ENCODE measurements at regions not wholly inside any gene's neighbourhood (a gene's known extent, or its start where the extent isn't known, plus 50 kb on each side); places are given as distances from the start of the nearest gene placed in this dataset.

DNA sequence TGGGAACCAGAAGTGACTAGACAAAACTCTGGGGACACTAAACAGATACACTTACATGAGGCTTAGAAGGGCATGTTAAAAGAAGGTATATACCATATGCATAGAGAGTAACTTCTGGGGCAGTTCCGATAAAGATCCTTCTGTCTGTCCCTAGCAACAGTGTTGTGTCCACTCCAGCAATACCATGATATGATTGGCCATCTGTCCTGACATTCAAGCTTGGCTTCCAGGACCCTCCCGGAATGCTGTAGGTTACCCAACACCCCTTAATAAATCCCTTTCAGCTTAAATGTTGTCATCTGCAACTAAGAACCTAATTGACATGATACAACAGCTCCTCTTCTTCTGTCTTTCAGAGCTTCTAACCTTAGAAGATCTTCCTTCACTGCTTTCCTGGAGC is 307.7 kb downstream of the OMA1 start:
- BruUV-seq (replicated peaks) = no TSS peak
- ChIA-PET CTCF (no interaction called here), POLR2A (no interaction called here), RAD21 (ENCODE audit: low non-redundant PET in 1 of 2, low total read pairs in 2 of 2, uncharacterized antibody in 2 of 2, unreplicated experiment in 2 of 2) (no interaction called here)
- H3K9me2 ChIP-seq (ENCODE audit: insufficient read depth) = no peaks in the 10 kb centered on the region
- no peak overlapping the region for H3K27ac ChIP-seq (ENCODE audit: low read depth, low read length)
- H3K4me3 ChIP-seq (replicated peaks in 1 of 2; ENCODE audit: low read depth in 1 of 2, low read length in 2 of 2) = no peak overlapping the region
- no peaks in the 10 kb centered on the region for H3K4me1 ChIP-seq (ENCODE audit: control insufficient read depth in 1 of 2, insufficient read depth in 2 of 2, low read length in 2 of 2)
- TF ChIP-seq ZBTB33 (IDR thresholded peaks at IDR 0.05; ENCODE audit: extremely low read depth, insufficient replicate concordance, low read length) = no peak
- no peak for TF ChIP-seq SRF (IDR thresholded peaks at IDR 0.05; ENCODE audit: low read depth)
- no peak for TF ChIP-seq YY1 (IDR thresholded peaks at IDR 0.05; ENCODE audit: extremely low read depth, insufficient replicate concordance, low read depth, low read length)
- no peak for TF ChIP-seq EZH2phosphoT487 (IDR thresholded peaks at IDR 0.05; ENCODE audit: borderline replicate concordance)
- TF ChIP-seq, protein P1, sequence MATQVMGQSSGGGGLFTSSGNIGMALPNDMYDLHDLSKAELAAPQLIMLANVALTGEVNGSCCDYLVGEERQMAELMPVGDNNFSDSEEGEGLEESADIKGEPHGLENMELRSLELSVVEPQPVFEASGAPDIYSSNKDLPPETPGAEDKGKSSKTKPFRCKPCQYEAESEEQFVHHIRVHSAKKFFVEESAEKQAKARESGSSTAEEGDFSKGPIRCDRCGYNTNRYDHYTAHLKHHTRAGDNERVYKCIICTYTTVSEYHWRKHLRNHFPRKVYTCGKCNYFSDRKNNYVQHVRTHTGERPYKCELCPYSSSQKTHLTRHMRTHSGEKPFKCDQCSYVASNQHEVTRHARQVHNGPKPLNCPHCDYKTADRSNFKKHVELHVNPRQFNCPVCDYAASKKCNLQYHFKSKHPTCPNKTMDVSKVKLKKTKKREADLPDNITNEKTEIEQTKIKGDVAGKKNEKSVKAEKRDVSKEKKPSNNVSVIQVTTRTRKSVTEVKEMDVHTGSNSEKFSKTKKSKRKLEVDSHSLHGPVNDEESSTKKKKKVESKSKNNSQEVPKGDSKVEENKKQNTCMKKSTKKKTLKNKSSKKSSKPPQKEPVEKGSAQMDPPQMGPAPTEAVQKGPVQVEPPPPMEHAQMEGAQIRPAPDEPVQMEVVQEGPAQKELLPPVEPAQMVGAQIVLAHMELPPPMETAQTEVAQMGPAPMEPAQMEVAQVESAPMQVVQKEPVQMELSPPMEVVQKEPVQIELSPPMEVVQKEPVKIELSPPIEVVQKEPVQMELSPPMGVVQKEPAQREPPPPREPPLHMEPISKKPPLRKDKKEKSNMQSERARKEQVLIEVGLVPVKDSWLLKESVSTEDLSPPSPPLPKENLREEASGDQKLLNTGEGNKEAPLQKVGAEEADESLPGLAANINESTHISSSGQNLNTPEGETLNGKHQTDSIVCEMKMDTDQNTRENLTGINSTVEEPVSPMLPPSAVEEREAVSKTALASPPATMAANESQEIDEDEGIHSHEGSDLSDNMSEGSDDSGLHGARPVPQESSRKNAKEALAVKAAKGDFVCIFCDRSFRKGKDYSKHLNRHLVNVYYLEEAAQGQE (IDR thresholded peaks at IDR 0.05; ENCODE audit: low read depth) = no peak
- no peak for TF ChIP-seq ZNF274 (IDR thresholded peaks at IDR 0.05; ENCODE audit: low read depth, low read length)
- TF ChIP-seq, protein P2, sequence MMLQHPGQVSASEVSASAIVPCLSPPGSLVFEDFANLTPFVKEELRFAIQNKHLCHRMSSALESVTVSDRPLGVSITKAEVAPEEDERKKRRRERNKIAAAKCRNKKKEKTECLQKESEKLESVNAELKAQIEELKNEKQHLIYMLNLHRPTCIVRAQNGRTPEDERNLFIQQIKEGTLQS (IDR thresholded peaks at IDR 0.05) = no peak
- TF ChIP-seq, protein P3, sequence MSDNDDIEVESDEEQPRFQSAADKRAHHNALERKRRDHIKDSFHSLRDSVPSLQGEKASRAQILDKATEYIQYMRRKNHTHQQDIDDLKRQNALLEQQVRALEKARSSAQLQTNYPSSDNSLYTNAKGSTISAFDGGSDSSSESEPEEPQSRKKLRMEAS (IDR thresholded peaks at IDR 0.05) = no peak
- no peak for TF ChIP-seq CBX3 (IDR thresholded peaks at IDR 0.05; ENCODE audit: low read depth)
- TF ChIP-seq EGR1 (IDR thresholded peaks at IDR 0.05; ENCODE audit: low read depth) = no peak
- TF ChIP-seq EZH2 (IDR thresholded peaks at IDR 0.05) = no peak
- TF ChIP-seq, protein P4, sequence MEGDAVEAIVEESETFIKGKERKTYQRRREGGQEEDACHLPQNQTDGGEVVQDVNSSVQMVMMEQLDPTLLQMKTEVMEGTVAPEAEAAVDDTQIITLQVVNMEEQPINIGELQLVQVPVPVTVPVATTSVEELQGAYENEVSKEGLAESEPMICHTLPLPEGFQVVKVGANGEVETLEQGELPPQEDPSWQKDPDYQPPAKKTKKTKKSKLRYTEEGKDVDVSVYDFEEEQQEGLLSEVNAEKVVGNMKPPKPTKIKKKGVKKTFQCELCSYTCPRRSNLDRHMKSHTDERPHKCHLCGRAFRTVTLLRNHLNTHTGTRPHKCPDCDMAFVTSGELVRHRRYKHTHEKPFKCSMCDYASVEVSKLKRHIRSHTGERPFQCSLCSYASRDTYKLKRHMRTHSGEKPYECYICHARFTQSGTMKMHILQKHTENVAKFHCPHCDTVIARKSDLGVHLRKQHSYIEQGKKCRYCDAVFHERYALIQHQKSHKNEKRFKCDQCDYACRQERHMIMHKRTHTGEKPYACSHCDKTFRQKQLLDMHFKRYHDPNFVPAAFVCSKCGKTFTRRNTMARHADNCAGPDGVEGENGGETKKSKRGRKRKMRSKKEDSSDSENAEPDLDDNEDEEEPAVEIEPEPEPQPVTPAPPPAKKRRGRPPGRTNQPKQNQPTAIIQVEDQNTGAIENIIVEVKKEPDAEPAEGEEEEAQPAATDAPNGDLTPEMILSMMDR (IDR thresholded peaks at IDR 0.05 in 2 of 3, conservative IDR thresholded peaks at IDR 0.05 in 1 of 3; ENCODE audit: borderline replicate concordance in 1 of 3, insufficient read depth in 1 of 3, low read depth in 2 of 3, low read length in 2 of 3) = no peak
- TF ChIP-seq POLR2A (IDR thresholded peaks at IDR 0.05; ENCODE audit: borderline replicate concordance, extremely low read depth, insufficient read depth, insufficient read length) = no peak
- no peak for TF ChIP-seq SP1 (IDR thresholded peaks at IDR 0.05; ENCODE audit: low read depth)
- no peak for TF ChIP-seq JUND (IDR thresholded peaks at IDR 0.05)
- no peak for TF ChIP-seq ELF1 (IDR thresholded peaks at IDR 0.05; ENCODE audit: borderline replicate concordance, low read depth)
- no peak for TF ChIP-seq ZFX (IDR thresholded peaks at IDR 0.05)
- H3K4me2 ChIP-seq (ENCODE audit: low read length) = no peak overlapping the region
- ATAC-seq (no peak), DNase-seq (ENCODE audit: low read depth, low spot score) (no peak)
- H3K27me3 ChIP-seq (ENCODE audit: insufficient read depth, low read length) = peaks cover 47% of the 10 kb centered on the region
- H3K36me3 ChIP-seq (ENCODE audit: control insufficient read depth in 1 of 2, insufficient read depth in 2 of 2, low read length in 2 of 2) = no peaks in the 10 kb centered on the region
- H2AFZ ChIP-seq (ENCODE audit: low read depth, low read length, poor library complexity, severe bottlenecking) = no peak overlapping the region
- no peaks in the 10 kb centered on the region; the same call in 1 of the 2 replicates for H4K20me1 ChIP-seq (ENCODE audit: insufficient read depth)
- intact Hi-C loops (cut with micrococcal nuclease) = no loop called here
- no peaks in the 10 kb centered on the region for H3K79me2 ChIP-seq (ENCODE audit: insufficient read depth, low read length)
- H3K9ac ChIP-seq (ENCODE audit: low read length) = no peak overlapping the region
- H3K9me3 ChIP-seq (ENCODE audit: control insufficient read depth in 1 of 2, insufficient read depth in 1 of 2, low read depth in 1 of 2, low read length in 2 of 2) = no peaks in the 10 kb centered on the region
